Heart right ventricle (tissue), 16 donors: ENCODE measurements at regions not wholly inside any gene's neighbourhood (a gene's known extent, or its start where the extent isn't known, plus 50 kb on each side); places are given as distances from the start of the nearest gene placed in this dataset.

Experiments
- ATAC-seq, 8 donors: fragments of 200-7000 bp; cut with Tn5 transposase; one replicate each; pipeline ENCODE4 v1.9.1; 2020; ENCODE audit warnings: mild to moderate bottlenecking in 8 of 8, moderate library complexity in 8 of 8, moderate number of reproducible peaks in 1 of 8
- DNase-seq, 2 donors: peaks; one replicate each; pipeline ENCODE4 v3.0.0-alpha.2; 2020
- H3K27ac ChIP-seq, 10 donors: fragments of 200-600 bp; sonication (generic) in 2 of 10; one replicate each; pipeline versions ENCODE4 v1.5.0 to v1.8.0; 2020 to 2022; ENCODE audit warnings: mild to moderate bottlenecking in 3 of 10
- H3K27me3 ChIP-seq, 7 donors: fragments of 200-600 bp; one replicate each; pipeline ENCODE4 v1.8.0; 2021 to 2022; ENCODE audit warnings: mild to moderate bottlenecking in 2 of 7
- H3K36me3 ChIP-seq, 9 donors: fragments of 200-600 bp; sonication (generic) in 1 of 9; one replicate each; pipeline versions ENCODE4 v1.5.0 to v1.8.0; 2020 to 2022; ENCODE audit warnings: mild to moderate bottlenecking in 2 of 9
- H3K4me1 ChIP-seq, 9 donors: fragments of 200-600 bp; sonication (generic) in 1 of 9; one replicate each; pipeline versions ENCODE4 v1.5.0 to v1.8.0; 2020 to 2022; ENCODE audit warnings: mild to moderate bottlenecking in 4 of 9
- H3K4me3 ChIP-seq, 10 donors: fragments of 200-600 bp; sonication (generic) in 2 of 10; one replicate each; pipeline versions ENCODE4 v1.5.0 to v1.8.0; 2020 to 2022; ENCODE audit warnings: mild to moderate bottlenecking in 7 of 10, moderate library complexity in 2 of 10
- H3K9me3 ChIP-seq, 11 donors: fragments of 200-600 bp in 10 of 11; sonication (generic) in 2 of 11; one replicate each; pipeline versions ENCODE4 v1.5.0 to v1.8.0; 2013 to 2022; ENCODE audit warnings: mild to moderate bottlenecking in 2 of 11, control low read depth in 1 of 11, moderate library complexity in 1 of 11
- CTCF ChIP-seq, 9 donors: fragments of 200-600 bp; sonication (generic) in 2 of 9; IDR thresholded peaks; one replicate each; pipeline versions ENCODE4 v1.5.0 to v1.8.0; 2021 to 2022; ENCODE audit warnings: antibody characterized with exemption in 9 of 9, mild to moderate bottlenecking in 5 of 9, moderate library complexity in 1 of 9
- WGBS, 2 donors: extraction: QIAGEN DNeasy Blood & Tissue Kit; methylation state at CpG; one replicate each; pipeline ENCODE4 v1.1.7; 2013; ENCODE audit warnings: inconsistent platforms in 1 of 2; 5-methylcytosine and 5-hydroxymethylcytosine counted together
- intact Hi-C, 10 donors: fragments of 100-400 bp; cut with DNase I; formaldehyde crosslinking; loops; one replicate each; pipeline versions ENCODE4 v1.11.1 to v1.14.2; 2022
- donor health status: Arrhythmogenic right ventricular cardiomyopathy.
- donor health status: ischemic (EF 13 %, LVEDD 7.1; RV severe dilation, severe dysfunction).
- donor health status: healthy with polysubstance abuse.
- donor health status: DM: no; HTN: yes; CAD: no.
- donor health status: DM: no; HTN: no; CAD: no.
- donor health status: ischemic (EF 25% LVEDD 6.9; RV normal size, moderate dysfunction).
- donor health status: ischemic (EF 25% LVEDD 5.7; RV mildly dilated, moderate dysfunction).
- donor health status: healthy.
- donor health status: DM: yes; HTN: yes; CAD: no.
- donor health status: Ischemic cardiomyopathy.
- donor health status: ischemic (EF 35%, LVEDD 5.7; RV mildly dilated, moderate dysfunction).
- donor health status: nonischemic (EF 11% LVEDD 7.7; RV severe dilation, severe dysfunction).
- donor health status: DM: yes; HTN: yes; CAD: no.
- donor health status: PGD.
- donor health status: ischemic (EF 29% LVEDD 5.4; RV normal size, mild dysfunction).
- donor health status: nonischemic (EF 23%, LVEDD 6.1; RV moderate dilation, normal function).

DNA sequence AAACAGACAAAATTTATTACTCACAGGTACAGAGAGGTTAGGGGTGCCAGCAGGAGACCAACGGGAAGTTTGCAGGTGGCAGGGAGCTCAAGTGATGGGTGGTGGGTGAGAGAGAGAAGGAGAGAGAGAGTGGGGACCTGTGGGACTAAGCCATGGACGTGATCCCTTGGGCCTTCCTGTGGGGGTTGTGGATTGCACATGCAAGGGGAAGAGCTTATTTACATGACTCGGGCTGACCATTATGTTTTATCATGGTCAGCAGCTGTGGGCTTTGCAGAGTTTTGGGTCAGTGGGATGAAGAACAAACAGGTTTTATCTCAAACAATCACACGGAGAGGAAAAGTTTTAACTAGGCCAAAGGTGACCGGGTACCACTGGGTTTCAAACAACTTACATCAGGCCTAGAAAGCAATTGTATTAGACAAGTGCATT is 156.2 kb upstream of the EXOC2 start:
- 61 to 64% methylated on average over 5 of the region's 5 CpGs for WGBS, 2 donors
- H3K27ac ChIP-seq: no peak overlapping the region

GRCh38 chr6:845566-845965 is 152.6 kb upstream of the EXOC2 start:
- H3K27me3 ChIP-seq: peaks cover 0 to 8% (median 0%) of the 10 kb centered on the region in 7 donors
- no peak overlapping the region for H3K27ac ChIP-seq
- H3K36me3 ChIP-seq: no peaks in the 10 kb centered on the region
- H3K4me1 ChIP-seq: no peaks in the 10 kb centered on the region
- TF ChIP-seq CTCF (IDR thresholded peaks at IDR 0.05): no peak
- H3K9me3 ChIP-seq: peaks cover 0 to 4% (median 0%) of the 10 kb centered on the region in 11 donors
- DNase-seq (no peak), ATAC-seq (no peak)
- intact Hi-C loops: no loop called here
- 23 to 24% methylated on average over 2 of the region's 2 CpGs for WGBS, 2 donors
- no peak overlapping the region for H3K4me3 ChIP-seq

More for the DNA sequence above, 156.2 kb upstream of the EXOC2 start:
- no peak overlapping the region for H3K4me3 ChIP-seq
- TF ChIP-seq CTCF (IDR thresholded peaks at IDR 0.05): no peak
- H3K4me1 ChIP-seq: no peaks in the 10 kb centered on the region
- intact Hi-C loops: no loop called here
- H3K36me3 ChIP-seq: no peaks in the 10 kb centered on the region
- no peak for DNase-seq
- peaks cover 0 to 2% (median 0%) of the 10 kb centered on the region in 7 donors for H3K27me3 ChIP-seq
- ATAC-seq: no peak
- peaks cover 0 to 7% (median 0%) of the 10 kb centered on the region in 11 donors for H3K9me3 ChIP-seq

- Histone ChIP-seq H3K9me3 (peaks cover 0 to 4% (median 0%) of the 10 kb centered on the region in 11 donors), H3K4me3 (no peak overlapping the region), H3K27ac (no peak overlapping the region), H3K36me3 (no peaks in the 10 kb centered on the region), H3K27me3 (peaks cover 0 to 8% (median 0%) of the 10 kb centered on the region in 7 donors), H3K4me1 (no peaks in the 10 kb centered on the region)
- no peak for DNase-seq
- WGBS, 2 donors: 54 to 69% methylated on average over 2 of the region's 2 CpGs
- ATAC-seq: no peak
- intact Hi-C loops: no loop called here
- no peak for TF ChIP-seq CTCF (IDR thresholded peaks at IDR 0.05)
Measured at GRCh38 chr6:845101-845500, 152.2 kb upstream of the EXOC2 start.

GRCh38 chr6:842141-842540 is 149.2 kb upstream of the EXOC2 start:
- intact Hi-C loops: no loop called here
- peaks cover 0 to 8% (median 0%) of the 10 kb centered on the region in 7 donors for H3K27me3 ChIP-seq
- 31 to 34% methylated on average over 9 of the region's 9 CpGs for WGBS, 2 donors
- no peak overlapping the region for H3K4me3 ChIP-seq
- no peaks in the 10 kb centered on the region for H3K4me1 ChIP-seq
- TF ChIP-seq CTCF (IDR thresholded peaks at IDR 0.05): no peak
- H3K9me3 ChIP-seq: peaks cover 0 to 13% (median 0%) of the 10 kb centered on the region in 11 donors
- no peaks in the 10 kb centered on the region for H3K36me3 ChIP-seq
- DNase-seq (no peak), ATAC-seq (peak in 5 of 8 donors; percentile 20 to 53 (median 31))
- H3K27ac ChIP-seq: no peak overlapping the region
